ENCODE measurements at regions not wholly inside any gene's neighbourhood (a gene's known extent, or its start where the extent isn't known, plus 50 kb on each side); places are given as distances from the start of the nearest gene placed in this dataset.
"Not testable (repeated sequence)": the region's sequence is repeated elsewhere in the genome, so short reads cannot be mapped to it uniquely, and the experiment has no call there.

- no peak overlapping the region for H3K4me3 ChIP-seq
- no peaks in the 10 kb centered on the region for H3K9me3 ChIP-seq
- ATAC-seq (no peak), DNase-seq (no peak)
- no peaks in the 10 kb centered on the region for H3K4me1 ChIP-seq (ENCODE audit: low read depth)
- H3K36me3 ChIP-seq (ENCODE audit: low read depth) = no peaks in the 10 kb centered on the region
- intact Hi-C loops (cut with DNase I, micrococcal nuclease) = no loop called here
- no peak for TF ChIP-seq CTCF (IDR thresholded peaks at IDR 0.05)
Measured at GRCh38 chr10:9379183-9379582, 1324.7 kb downstream of the GATA3 start.

- ATAC-seq = no peak
- Histone ChIP-seq H3K4me1 (ENCODE audit: low read depth) (no peaks in the 10 kb centered on the region), H3K9me3 (no peaks in the 10 kb centered on the region), H3K4me3 (no peak overlapping the region), H3K36me3 (ENCODE audit: low read depth) (no peaks in the 10 kb centered on the region)
- no peak for DNase-seq
- intact Hi-C loops (cut with DNase I, micrococcal nuclease) = no loop called here
- no peak for TF ChIP-seq CTCF (IDR thresholded peaks at IDR 0.05)
Measured at GRCh38 chr10:9381733-9382532, 1327.4 kb downstream of the GATA3 start.

- H3K4me1 ChIP-seq (ENCODE audit: low read depth) = no peaks in the 10 kb centered on the region
- no peak for ATAC-seq
- no peak for DNase-seq
- H3K9me3 ChIP-seq = no peaks in the 10 kb centered on the region
- no peak overlapping the region for H3K4me3 ChIP-seq
- intact Hi-C loops (cut with DNase I, micrococcal nuclease) = no loop called here
- no peaks in the 10 kb centered on the region for H3K36me3 ChIP-seq (ENCODE audit: low read depth)
- TF ChIP-seq CTCF (IDR thresholded peaks at IDR 0.05) = no peak
Measured at GRCh38 chr10:9382533-9382866, 1328.0 kb downstream of the GATA3 start.

- no peak for TF ChIP-seq CTCF (IDR thresholded peaks at IDR 0.05)
- intact Hi-C loops (cut with DNase I, micrococcal nuclease) = no loop called here
- no peak for ATAC-seq
- no peaks in the 10 kb centered on the region for H3K4me1 ChIP-seq (ENCODE audit: low read depth)
- H3K9me3 ChIP-seq = no peaks in the 10 kb centered on the region
- H3K4me3 ChIP-seq = no peak overlapping the region
- no peak for DNase-seq
- H3K36me3 ChIP-seq (ENCODE audit: low read depth) = no peaks in the 10 kb centered on the region
Measured at GRCh38 chr10:9390516-9390915, 1336.0 kb downstream of the GATA3 start.

- no peak for DNase-seq
- TF ChIP-seq CTCF (IDR thresholded peaks at IDR 0.05) = no peak
- Histone ChIP-seq H3K9me3 (no peaks in the 10 kb centered on the region), H3K4me3 (no peak overlapping the region), H3K4me1 (ENCODE audit: low read depth) (no peaks in the 10 kb centered on the region), H3K36me3 (ENCODE audit: low read depth) (no peaks in the 10 kb centered on the region)
- ATAC-seq = no peak
- intact Hi-C loops (cut with DNase I, micrococcal nuclease) = no loop called here
Measured at GRCh38 chr10:9399275-9399983, 1344.9 kb downstream of the GATA3 start.

GRCh38 chr10:9402067-9402466 is 1347.6 kb downstream of the GATA3 start:
- H3K4me3 ChIP-seq; ATAC-seq; H3K36me3 ChIP-seq (ENCODE audit: low read depth); intact Hi-C loops (cut with DNase I, micrococcal nuclease); H3K4me1 ChIP-seq (ENCODE audit: low read depth); H3K9me3 ChIP-seq; DNase-seq: not testable (repeated sequence)

GRCh38 chr10:9402507-9403195 is 1348.2 kb downstream of the GATA3 start:
- H3K36me3 ChIP-seq (ENCODE audit: low read depth); ATAC-seq; intact Hi-C loops (cut with DNase I, micrococcal nuclease); DNase-seq; H3K9me3 ChIP-seq; H3K4me1 ChIP-seq (ENCODE audit: low read depth); H3K4me3 ChIP-seq: not testable (repeated sequence)

- H3K9me3 ChIP-seq; DNase-seq; intact Hi-C loops (cut with DNase I, micrococcal nuclease); ATAC-seq; H3K4me3 ChIP-seq; H3K36me3 ChIP-seq (ENCODE audit: low read depth); H3K4me1 ChIP-seq (ENCODE audit: low read depth): not testable (repeated sequence)
Measured at GRCh38 chr10:9407201-9407600, 1352.7 kb downstream of the GATA3 start.

Data from mucosa of descending colon (tissue), 3 donors.